Sigmoid colon (tissue), 6 donors: ENCODE measurements at regions not wholly inside any gene's neighbourhood (a gene's known extent, or its start where the extent isn't known, plus 50 kb on each side); places are given as distances from the start of the nearest gene placed in this dataset.

Experiments
- DNase-seq: peaks from one replicate; pipeline ENCODE4 v3.0.0-alpha.2; 2019
- H3K27ac ChIP-seq, 4 donors: fragments of 200-600 bp; sonication (generic); one replicate each; pipeline ENCODE4 v1.5.1; 2016 to 2019; ENCODE audit warnings: mild to moderate bottlenecking in 1 of 4
- H3K27me3 ChIP-seq, 3 donors: fragments of 200-600 bp; sonication (generic); one replicate each; pipeline ENCODE4 v1.5.1; 2019; ENCODE audit warnings: mild to moderate bottlenecking in 1 of 3
- H3K36me3 ChIP-seq, 4 donors: fragments of 200-600 bp; sonication (generic); one replicate each; pipeline ENCODE4 v1.5.1; 2016 to 2019
- H3K4me1 ChIP-seq, 4 donors: fragments of 200-600 bp; sonication (generic); one replicate each; pipeline ENCODE4 v1.5.1; 2017 to 2019
- H3K4me3 ChIP-seq, 4 donors: fragments of 200-600 bp; sonication (generic); one replicate each; pipeline ENCODE4 v1.5.1; 2017 to 2019; ENCODE audit warnings: mild to moderate bottlenecking in 2 of 4, moderate library complexity in 1 of 4
- H3K9me3 ChIP-seq, 4 donors: fragments of 200-600 bp in 3 of 4; sonication (generic) in 3 of 4; one replicate each; pipeline versions ENCODE4 v1.5.1 to v1.6.1; 2013 to 2019
- EP300 ChIP-seq, 4 donors: sonication (generic); formaldehyde crosslinking; IDR thresholded peaks; one replicate each; pipeline ENCODE4 v1.6.1; 2017; ENCODE audit warnings: antibody characterized with exemption in 4 of 4
- POLR2A ChIP-seq, 2 donors: fragments of 450-650 bp; IDR thresholded peaks; one replicate each; pipeline ENCODE4 v1.6.1; 2016; ENCODE audit warnings: antibody characterized with exemption in 2 of 2, mild to moderate bottlenecking in 2 of 2, moderate library complexity in 2 of 2
- POLR2AphosphoS5 ChIP-seq, 4 donors: sonication (generic); formaldehyde crosslinking; IDR thresholded peaks; one replicate each; pipeline ENCODE4 v1.6.1; 2017; ENCODE audit warnings: antibody characterized with exemption in 4 of 4
- WGBS, 2 donors: extraction: QIAGEN DNeasy Blood & Tissue Kit; methylation state at CpG; one replicate each; pipeline ENCODE4 v1.1.7; 2013; 5-methylcytosine and 5-hydroxymethylcytosine counted together
- intact Hi-C: fragments of 100-400 bp; cut with DNase I; formaldehyde crosslinking; loops from one replicate; pipeline ENCODE4 v1.15.1; 2023
- TF ChIP-seq, protein P1 (sequence below), 4 experiments: fragments of 450-650 bp in 3 of 4; fragments of 200-600 bp in 1 of 4; IDR thresholded peaks; one replicate each; pipeline ENCODE4 v1.5.1; 2016 to 2019; ENCODE audit warnings: antibody characterized with exemption in 4 of 4, mild to moderate bottlenecking in 3 of 4, moderate library complexity in 2 of 4
- donor health status: healthy with polysubstance abuse.
- donor health status: healthy.

DNA sequence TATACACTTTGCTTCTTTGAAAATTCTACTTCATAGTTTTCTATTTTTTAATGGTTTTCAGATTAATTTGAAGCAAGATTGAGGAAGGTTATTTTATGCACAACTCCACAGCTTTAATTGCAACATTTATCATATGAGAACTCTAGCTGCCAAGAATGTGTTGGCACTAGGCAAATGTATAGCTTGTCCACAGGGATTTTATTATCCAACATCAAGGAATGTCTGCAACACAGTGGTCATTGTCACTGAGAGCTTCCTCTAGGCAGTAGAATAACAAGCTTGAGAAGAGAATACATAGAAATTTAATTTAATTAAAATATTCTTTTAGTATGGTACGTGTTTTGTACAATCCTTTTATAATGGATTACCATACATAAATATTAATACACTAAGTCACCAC lies 1600.8 kb downstream of the ARAP2 start:
- H3K27ac ChIP-seq, result no peak overlapping the region
- intact Hi-C loops, result no loop called here
- no peak for DNase-seq
- H3K27me3 ChIP-seq, result no peaks in the 10 kb centered on the region
- 80 to 82% methylated on average over 1 of the region's 1 CpG for WGBS, 2 donors
- H3K4me1 ChIP-seq, result no peaks in the 10 kb centered on the region
- no peaks in the 10 kb centered on the region for H3K36me3 ChIP-seq
- no peak overlapping the region for H3K4me3 ChIP-seq
- TF ChIP-seq EP300 (IDR thresholded peaks at IDR 0.05) (no peak), POLR2AphosphoS5 (IDR thresholded peaks at IDR 0.05) (no peak), POLR2A (IDR thresholded peaks at IDR 0.05) (no peak)
- TF ChIP-seq, protein P1, sequence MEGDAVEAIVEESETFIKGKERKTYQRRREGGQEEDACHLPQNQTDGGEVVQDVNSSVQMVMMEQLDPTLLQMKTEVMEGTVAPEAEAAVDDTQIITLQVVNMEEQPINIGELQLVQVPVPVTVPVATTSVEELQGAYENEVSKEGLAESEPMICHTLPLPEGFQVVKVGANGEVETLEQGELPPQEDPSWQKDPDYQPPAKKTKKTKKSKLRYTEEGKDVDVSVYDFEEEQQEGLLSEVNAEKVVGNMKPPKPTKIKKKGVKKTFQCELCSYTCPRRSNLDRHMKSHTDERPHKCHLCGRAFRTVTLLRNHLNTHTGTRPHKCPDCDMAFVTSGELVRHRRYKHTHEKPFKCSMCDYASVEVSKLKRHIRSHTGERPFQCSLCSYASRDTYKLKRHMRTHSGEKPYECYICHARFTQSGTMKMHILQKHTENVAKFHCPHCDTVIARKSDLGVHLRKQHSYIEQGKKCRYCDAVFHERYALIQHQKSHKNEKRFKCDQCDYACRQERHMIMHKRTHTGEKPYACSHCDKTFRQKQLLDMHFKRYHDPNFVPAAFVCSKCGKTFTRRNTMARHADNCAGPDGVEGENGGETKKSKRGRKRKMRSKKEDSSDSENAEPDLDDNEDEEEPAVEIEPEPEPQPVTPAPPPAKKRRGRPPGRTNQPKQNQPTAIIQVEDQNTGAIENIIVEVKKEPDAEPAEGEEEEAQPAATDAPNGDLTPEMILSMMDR (IDR thresholded peaks at IDR 0.05), result no peak
- H3K9me3 ChIP-seq, result peaks cover 0 to 5% (median 2%) of the 10 kb centered on the region in 4 donors

DNA sequence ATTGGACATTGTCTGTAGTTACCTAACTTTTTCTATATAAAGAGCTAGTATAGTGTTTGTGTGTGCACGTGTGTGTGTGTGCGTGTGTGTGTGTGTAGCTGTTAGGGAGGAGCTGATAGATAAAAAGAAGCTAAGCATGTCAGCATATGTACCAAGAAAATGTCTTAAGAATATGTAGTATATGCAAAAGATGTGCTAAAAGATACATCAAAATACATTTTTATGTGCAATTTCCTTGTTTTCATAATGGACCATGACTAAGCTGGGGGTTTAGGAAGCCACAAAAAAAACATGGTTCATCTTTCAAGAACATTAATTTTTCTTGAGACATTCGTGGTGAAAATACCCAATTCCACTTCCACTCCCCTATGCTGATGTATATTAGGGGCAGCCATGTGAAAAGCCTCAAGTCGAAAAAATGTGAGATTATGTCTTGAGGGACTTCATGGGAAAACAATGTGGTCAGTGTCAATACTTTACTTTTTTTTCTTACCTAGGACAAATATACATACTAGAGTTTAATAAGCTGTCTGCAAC lies 1599.7 kb downstream of the ARAP2 start:
- no peaks in the 10 kb centered on the region for H3K27me3 ChIP-seq
- no peak for DNase-seq
- H3K9me3 ChIP-seq, result peaks cover 0 to 5% (median 0%) of the 10 kb centered on the region in 4 donors
- H3K4me3 ChIP-seq, result no peak overlapping the region
- H3K36me3 ChIP-seq, result no peaks in the 10 kb centered on the region
- WGBS, 2 donors, result 67 to 72% methylated on average over 4 of the region's 4 CpGs
- no peak overlapping the region for H3K27ac ChIP-seq
- H3K4me1 ChIP-seq, result no peaks in the 10 kb centered on the region
- intact Hi-C loops, result no loop called here
- TF ChIP-seq EP300 (IDR thresholded peaks at IDR 0.05) (no peak), POLR2A (IDR thresholded peaks at IDR 0.05) (no peak), POLR2AphosphoS5 (IDR thresholded peaks at IDR 0.05) (no peak)
- TF ChIP-seq, protein P1 (IDR thresholded peaks at IDR 0.05), result no peak

DNA sequence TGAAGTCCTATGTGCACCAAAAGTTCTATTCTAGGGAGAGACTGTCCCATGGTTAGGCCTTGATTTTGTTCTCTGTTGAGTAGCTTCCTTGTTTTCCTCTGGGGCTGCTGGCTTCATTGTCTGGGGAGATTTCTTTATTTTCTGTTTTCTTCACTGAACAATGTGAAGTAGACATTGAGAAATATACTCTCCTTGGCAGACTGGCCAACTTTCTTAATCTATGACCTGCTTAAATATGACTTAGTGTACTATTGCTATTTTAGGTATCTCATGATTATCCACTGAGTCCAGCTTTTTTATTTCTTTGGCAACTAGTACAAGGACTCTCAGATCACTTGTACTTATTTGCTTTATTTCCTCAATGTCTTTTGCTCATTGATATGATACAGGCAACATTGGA lies 1594.6 kb downstream of the ARAP2 start:
- no peak overlapping the region for H3K27ac ChIP-seq
- no peaks in the 10 kb centered on the region for H3K9me3 ChIP-seq
- H3K36me3 ChIP-seq, result no peaks in the 10 kb centered on the region
- TF ChIP-seq POLR2AphosphoS5 (IDR thresholded peaks at IDR 0.05) (no peak), POLR2A (IDR thresholded peaks at IDR 0.05) (no peak), EP300 (IDR thresholded peaks at IDR 0.05) (no peak)
- TF ChIP-seq, protein P1 (IDR thresholded peaks at IDR 0.05), result no peak
- no peak overlapping the region for H3K4me3 ChIP-seq
- no peaks in the 10 kb centered on the region for H3K27me3 ChIP-seq
- intact Hi-C loops, result no loop called here
- DNase-seq, result no peak
- no peaks in the 10 kb centered on the region for H3K4me1 ChIP-seq

DNA sequence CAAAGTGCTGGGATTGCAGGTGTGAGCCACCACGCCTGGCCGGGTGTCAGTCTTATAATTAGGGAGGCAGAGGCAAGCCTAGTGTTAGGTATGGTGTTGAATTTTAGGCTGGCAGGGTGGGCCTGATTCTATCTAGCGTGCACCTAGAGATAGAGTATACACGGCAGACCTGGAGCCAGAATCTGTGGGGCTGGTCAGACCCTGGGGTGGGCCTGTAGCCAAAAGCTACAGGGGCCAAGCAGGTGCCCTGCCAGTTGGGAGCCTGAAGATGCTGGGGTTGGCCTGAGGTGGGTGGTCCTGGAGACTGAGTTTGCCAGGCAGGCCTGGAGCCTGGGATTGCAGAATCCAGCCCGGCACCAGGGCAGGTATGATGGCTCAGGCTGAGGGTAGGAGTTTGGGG lies 1580.3 kb downstream of the ARAP2 start:
- Histone ChIP-seq H3K9me3 (no peaks in the 10 kb centered on the region), H3K27me3 (no peaks in the 10 kb centered on the region), H3K4me3 (no peak overlapping the region), H3K4me1 (no peaks in the 10 kb centered on the region), H3K27ac (no peak overlapping the region), H3K36me3 (no peaks in the 10 kb centered on the region)
- no peak for TF ChIP-seq POLR2AphosphoS5 (IDR thresholded peaks at IDR 0.05)
- TF ChIP-seq, protein P1 (IDR thresholded peaks at IDR 0.05), result no peak
- TF ChIP-seq POLR2A (IDR thresholded peaks at IDR 0.05), result no peak
- no peak for TF ChIP-seq EP300 (IDR thresholded peaks at IDR 0.05)
- intact Hi-C loops, result no loop called here
- no peak for DNase-seq
- WGBS, 2 donors, result 90 to 94% methylated on average over 5 of the region's 5 CpGs

DNA sequence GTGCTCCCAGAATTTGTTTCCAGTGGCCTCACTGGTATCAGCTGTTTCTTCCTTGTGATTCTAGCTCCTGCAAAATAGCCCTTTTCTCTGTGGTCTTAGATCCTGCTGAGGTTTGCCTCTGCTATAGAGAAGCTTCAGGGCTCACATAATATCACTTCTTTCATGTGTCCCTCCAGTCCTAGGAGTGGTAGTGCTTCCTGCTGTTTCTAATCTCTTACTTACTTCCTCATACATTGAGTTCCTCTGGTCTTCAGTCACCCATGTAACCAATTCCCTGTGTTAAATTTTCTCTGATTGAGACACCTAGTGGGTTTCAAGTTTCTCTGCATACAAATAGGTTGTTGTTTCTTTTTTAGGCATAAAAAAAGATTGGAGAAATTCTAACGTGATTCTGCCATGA lies 1567.9 kb downstream of the ARAP2 start:
- Histone ChIP-seq H3K36me3 (no peaks in the 10 kb centered on the region), H3K4me1 (no peaks in the 10 kb centered on the region), H3K9me3 (no peaks in the 10 kb centered on the region), H3K4me3 (no peak overlapping the region), H3K27me3 (no peaks in the 10 kb centered on the region), H3K27ac (no peak overlapping the region)
- TF ChIP-seq POLR2AphosphoS5 (IDR thresholded peaks at IDR 0.05) (no peak), POLR2A (IDR thresholded peaks at IDR 0.05) (no peak), EP300 (IDR thresholded peaks at IDR 0.05) (no peak)
- TF ChIP-seq, protein P1 (IDR thresholded peaks at IDR 0.05), result no peak
- intact Hi-C loops, result no loop called here
- DNase-seq, result no peak
- WGBS, 2 donors, result 22 to 37% methylated on average over 1 of the region's 1 CpG
